ENCODE measurements at regions not wholly inside any gene's neighbourhood (a gene's known extent, or its start where the extent isn't known, plus 50 kb on each side); places are given as distances from the start of the nearest gene placed in this dataset.

- DNase-seq: no peak
These were observed 2711.5 kb downstream of the ARAP2 start for GRCh38 chr4:33532821-33533220.

- DNase-seq: no peak
These were observed 2707.4 kb downstream of the ARAP2 start for GRCh38 chr4:33536898-33537297.

- no peak for DNase-seq
These were observed 2706.8 kb downstream of the ARAP2 start for GRCh38 chr4:33537527-33537926.

- no peak for DNase-seq
These were observed 2700.3 kb downstream of the ARAP2 start for GRCh38 chr4:33543941-33544450.

- DNase-seq: no peak
These were observed 2693.1 kb downstream of the ARAP2 start for GRCh38 chr4:33551244-33551643.

- DNase-seq: no peak
These were observed 2683.1 kb downstream of the ARAP2 start for GRCh38 chr4:33561259-33561658.

- no peak for DNase-seq
These were observed 2677.7 kb downstream of the ARAP2 start for GRCh38 chr4:33566649-33567048.

- no peak for DNase-seq
These were observed 2666.5 kb downstream of the ARAP2 start for GRCh38 chr4:33577791-33578190.

- DNase-seq: no peak
These were observed 2664.4 kb downstream of the ARAP2 start for GRCh38 chr4:33579951-33580350.

- DNase-seq: no peak
These were observed 2651.6 kb downstream of the ARAP2 start for GRCh38 chr4:33592701-33593100.

GRCh38 chr4:33606951-33607350, 2637.4 kb downstream of the ARAP2 start:
- DNase-seq: no peak

- DNase-seq: no peak
These were observed 2628.2 kb downstream of the ARAP2 start for GRCh38 chr4:33616121-33616520.

GRCh38 chr4:33625748-33626147, 2618.6 kb downstream of the ARAP2 start:
- DNase-seq: no peak

- DNase-seq: no peak
These were observed 2618.1 kb downstream of the ARAP2 start for GRCh38 chr4:33626221-33626620.

- DNase-seq: no peak
These were observed 2616.0 kb downstream of the ARAP2 start for GRCh38 chr4:33628296-33628695.

- no peak for DNase-seq
These were observed 2595.3 kb downstream of the ARAP2 start for GRCh38 chr4:33649015-33649414.

- no peak for DNase-seq
These were observed 2594.8 kb downstream of the ARAP2 start for GRCh38 chr4:33649471-33649870.

- no peak for DNase-seq
These were observed 2594.3 kb downstream of the ARAP2 start for GRCh38 chr4:33650036-33650435.

- DNase-seq: no peak
These were observed 2585.3 kb downstream of the ARAP2 start for GRCh38 chr4:33658971-33659370.

- no peak for DNase-seq
These were observed 2582.7 kb downstream of the ARAP2 start for GRCh38 chr4:33661636-33662035.

GRCh38 chr4:33685939-33686338, 2558.4 kb downstream of the ARAP2 start:
- no peak for DNase-seq

- DNase-seq: no peak
These were observed 2548.3 kb downstream of the ARAP2 start for GRCh38 chr4:33696041-33696440.

- DNase-seq: no peak
These were observed 2547.7 kb downstream of the ARAP2 start for GRCh38 chr4:33696586-33696985.

- no peak for DNase-seq
These were observed 2535.1 kb downstream of the ARAP2 start for GRCh38 chr4:33709247-33709646.

- no peak for DNase-seq
These were observed 2532.5 kb downstream of the ARAP2 start for GRCh38 chr4:33711826-33712225.

Data from right kidney (tissue), 1 donor.